NCI-H524 treated with DMSO at 0.1 percent for 48 hours (cell line): ENCODE measurements at regions not wholly inside any gene's neighbourhood (a gene's known extent, or its start where the extent isn't known, plus 50 kb on each side); places are given as distances from the start of the nearest gene placed in this dataset.

Source experiments
- DNase-seq: peaks from one replicate; lab custom pipeline; 2025; lab: John Stamatoyannopoulos, UW

- no peak for DNase-seq
Observed at GRCh38 chr2:57882895-57883515, 163.6 kb upstream of the VRK2 start.

GRCh38 chr2:57884281-57884680 is 162.3 kb upstream of the VRK2 start:
- DNase-seq, result no peak

DNA sequence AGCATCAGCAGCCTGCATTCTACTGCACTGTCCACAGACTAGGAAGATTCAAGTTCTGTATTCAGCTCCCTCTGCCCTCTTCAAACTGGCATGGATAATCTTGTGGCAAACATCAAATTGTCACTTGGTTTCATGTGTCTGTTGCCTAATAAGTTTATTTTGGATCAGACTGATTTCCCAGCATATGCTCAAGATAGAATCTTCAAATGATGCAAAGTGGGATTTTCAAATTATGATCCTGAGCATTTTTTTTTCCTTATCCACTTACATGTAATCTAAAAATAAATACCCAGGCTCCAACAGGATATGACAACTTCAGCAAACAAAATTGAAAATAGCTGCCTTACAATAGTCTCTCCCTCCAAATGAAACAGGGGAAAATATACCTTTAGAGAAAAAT is 160.9 kb upstream of the VRK2 start:
- DNase-seq, result no peak

- no peak for DNase-seq
Observed at GRCh38 chr2:57886161-57886786, 160.3 kb upstream of the VRK2 start.

- DNase-seq, result no peak
Observed at GRCh38 chr2:57888463-57888862, 158.1 kb upstream of the VRK2 start.

GRCh38 chr2:57890464-57890863 is 156.1 kb upstream of the VRK2 start:
- no peak for DNase-seq

DNA sequence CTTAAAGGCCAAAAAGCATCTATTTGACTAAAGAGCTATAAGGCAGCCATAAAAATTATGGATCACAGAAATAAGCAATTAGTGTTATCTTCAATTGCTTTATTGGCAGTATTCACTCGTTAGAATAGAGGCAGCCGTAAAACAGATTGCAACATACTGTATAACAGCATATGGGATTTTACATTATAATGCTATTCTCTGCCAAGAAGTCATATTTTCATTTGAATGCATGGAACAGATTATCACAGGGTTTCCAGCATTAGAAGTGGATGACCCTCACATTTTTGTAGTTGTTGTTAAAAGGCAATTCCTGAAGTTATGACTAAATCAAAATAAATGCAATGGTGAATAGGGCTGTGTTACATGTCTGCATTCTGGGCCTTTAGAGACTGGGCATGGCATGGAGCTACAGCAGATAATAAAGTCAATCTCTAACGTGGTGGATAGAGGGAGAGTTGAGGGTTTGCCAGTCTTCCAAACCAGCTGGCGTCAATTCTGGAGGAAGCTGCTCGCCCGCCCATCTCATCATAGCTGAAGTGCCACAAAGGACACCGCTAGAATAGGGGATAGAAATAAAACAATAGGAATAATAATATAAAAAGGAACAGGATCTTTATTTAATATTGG is 155.4 kb upstream of the VRK2 start:
- DNase-seq, result no peak

DNA sequence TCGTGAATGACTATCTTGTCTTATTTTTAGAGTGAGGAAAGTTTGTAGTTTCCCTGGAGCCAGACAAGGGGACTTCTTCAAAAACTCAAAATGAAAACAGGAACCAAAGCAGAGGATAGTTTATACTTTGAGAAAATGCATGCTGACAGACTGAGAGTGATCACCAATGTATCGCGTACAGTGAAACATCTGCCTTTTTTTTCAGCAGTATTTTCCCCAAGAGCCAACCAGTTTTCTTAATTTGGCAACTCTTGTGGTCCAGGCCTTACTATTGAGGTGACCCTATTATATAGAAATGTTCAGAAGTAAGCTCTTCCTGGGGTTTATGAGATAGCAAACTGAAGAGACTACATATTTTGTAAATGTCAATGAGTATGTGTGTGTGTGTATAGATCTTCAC is 153.7 kb upstream of the VRK2 start:
- DNase-seq, result no peak

DNA sequence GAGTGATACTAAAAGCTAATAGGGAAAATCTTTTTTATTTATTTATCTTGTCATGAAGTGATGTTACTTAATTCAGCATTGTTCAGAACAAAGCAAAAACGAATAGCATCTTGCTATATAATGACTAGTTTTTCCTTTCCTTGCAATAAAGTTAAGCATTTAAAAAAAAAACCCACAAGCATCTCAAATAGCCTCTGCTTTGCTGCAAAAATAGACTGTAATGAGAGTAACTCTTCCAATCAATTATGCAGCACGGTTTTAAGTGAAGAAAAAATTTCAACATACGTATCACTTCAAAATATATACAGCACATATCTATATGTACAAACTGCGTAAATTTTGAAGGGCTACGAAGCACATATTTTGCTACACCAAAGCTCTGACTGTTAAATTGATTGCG is 153.3 kb upstream of the VRK2 start:
- DNase-seq, result no peak

GRCh38 chr2:57893786-57894185 is 152.8 kb upstream of the VRK2 start:
- DNase-seq, result no peak

DNA sequence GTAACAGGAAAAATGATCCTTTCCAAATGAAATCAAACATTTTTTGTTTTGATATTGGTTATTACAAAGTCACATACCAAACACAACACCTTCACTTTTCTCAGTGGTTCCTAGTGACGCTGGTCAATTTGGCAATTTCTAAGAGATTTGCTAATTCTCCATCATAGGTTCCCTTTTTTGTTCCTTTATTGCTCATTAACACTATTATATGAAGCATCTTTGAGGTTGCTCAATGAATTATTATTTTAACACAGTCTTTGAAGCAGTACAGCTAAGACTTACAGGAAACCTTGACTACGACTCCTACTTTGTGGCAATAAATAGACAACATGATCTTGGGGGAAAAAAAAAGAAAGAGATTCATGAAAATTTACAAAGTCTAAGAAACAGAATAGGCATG is 152.2 kb upstream of the VRK2 start:
- DNase-seq, result no peak

GRCh38 chr2:57897920-57898319 is 148.7 kb upstream of the VRK2 start:
- peak; percentile 45 for DNase-seq

GRCh38 chr2:57899898-57900297 is 146.7 kb upstream of the VRK2 start:
- no peak for DNase-seq

DNA sequence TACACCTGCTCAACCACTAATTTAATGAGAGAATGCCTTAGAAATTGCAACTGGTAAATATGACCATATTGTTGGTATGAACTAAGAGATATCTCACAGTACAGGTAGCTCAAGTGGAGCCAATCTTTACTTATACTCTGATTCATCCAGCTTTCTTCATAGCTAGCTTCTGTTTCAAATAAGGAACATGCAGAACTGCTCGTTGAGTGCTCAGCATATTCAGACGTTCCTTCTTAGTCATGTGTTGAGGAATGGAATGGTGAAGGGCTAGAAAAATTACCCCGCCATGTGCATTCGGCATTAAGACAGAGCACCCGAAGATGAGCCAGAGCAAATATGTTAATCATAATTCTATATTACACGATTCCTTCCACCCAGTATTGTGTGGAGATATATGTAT is 144.0 kb upstream of the VRK2 start:
- DNase-seq, result no peak

DNA sequence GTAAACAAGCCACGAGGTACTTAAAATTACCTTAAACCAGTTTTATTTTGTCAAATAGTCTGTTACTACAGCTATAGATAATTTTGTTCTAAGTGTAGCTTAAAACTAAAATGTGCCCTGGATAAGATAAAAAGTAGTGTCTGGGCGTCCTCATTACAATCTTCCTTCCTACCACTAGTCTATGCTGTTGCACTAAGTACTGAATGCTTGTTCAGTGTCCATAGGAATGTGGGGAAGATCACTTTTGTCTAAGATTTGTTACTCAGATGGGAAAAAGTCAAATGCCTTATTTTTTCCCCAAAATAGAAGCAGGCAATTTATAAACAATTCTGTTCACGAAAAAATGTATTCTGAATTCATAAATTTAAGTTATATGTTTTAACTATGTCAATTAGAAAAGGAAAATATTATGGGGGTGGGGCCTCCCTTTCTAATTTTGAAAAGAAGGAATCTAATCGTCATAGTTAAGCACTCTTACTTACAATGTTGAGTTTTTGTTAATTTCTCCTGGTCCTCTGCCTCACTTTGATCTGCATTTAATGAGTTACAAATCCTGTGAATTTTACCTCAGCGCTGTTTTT is 140.4 kb upstream of the VRK2 start:
- DNase-seq, result peak; percentile 14

DNA sequence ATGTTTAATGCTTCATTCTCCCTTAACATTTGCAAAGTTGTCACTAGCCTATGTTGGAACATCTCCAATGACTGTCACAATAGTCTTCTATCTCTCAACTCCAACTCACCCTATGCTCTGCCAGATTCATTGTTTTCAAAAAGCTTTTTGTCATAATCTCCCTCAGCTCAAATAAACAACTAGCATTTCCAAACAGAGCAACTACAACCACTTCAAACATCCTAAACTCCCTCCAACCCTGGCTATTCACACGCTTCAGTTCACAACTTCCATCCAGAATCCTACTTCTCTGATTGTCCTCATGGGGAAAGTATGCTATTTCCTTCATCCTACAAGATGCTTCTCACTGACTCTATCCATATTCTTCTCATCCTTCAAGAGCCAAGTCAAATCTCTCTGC is 139.2 kb upstream of the VRK2 start:
- no peak for DNase-seq

GRCh38 chr2:57908736-57909161 is 137.9 kb upstream of the VRK2 start:
- no peak for DNase-seq

DNA sequence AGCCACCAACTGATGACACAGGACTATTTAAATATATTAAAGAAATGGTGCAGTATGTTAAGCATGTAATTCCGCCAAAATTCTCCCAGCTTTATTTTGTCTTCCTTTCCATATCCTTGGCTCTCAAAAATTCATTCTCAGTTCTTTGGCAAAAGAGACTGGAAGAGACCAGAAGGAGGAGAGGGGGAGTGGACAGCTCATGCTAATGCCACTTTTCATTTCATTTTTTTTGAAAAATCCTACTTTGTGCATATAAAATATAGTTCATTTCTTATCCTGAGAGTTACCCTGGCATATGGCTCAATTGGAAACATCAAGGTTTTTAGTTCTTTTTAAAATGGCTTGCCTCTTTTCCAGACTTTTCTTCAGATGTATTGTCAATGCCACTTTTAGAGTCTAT is 128.5 kb upstream of the VRK2 start:
- no peak for DNase-seq

DNA sequence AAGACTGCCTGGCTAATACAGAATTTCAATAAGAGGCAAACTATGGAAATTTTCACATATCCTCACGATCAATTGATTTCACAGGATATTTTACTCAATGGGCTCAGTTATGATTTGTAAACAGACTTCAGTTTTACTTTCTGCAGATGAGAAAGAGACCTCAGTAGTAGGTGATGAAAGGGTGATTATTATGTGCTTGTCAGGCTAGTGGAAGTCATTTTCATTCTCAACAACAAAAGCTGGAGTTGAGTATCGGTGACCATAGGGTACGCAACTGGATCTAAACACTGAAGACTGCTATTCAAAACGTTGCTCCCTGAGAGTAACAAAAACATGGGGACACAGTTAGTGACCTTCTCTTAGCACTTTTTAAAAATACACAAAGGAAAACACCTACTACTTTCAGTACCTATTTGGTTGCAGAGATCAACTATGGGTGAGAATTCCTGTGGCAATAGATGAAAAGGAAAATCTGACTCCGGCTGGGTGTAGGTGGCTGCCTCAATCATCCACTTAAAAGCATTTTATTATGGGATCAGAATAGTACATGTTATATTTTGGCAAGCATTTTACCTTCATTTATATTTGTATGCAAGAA is 126.2 kb upstream of the VRK2 start:
- no peak for DNase-seq

DNA sequence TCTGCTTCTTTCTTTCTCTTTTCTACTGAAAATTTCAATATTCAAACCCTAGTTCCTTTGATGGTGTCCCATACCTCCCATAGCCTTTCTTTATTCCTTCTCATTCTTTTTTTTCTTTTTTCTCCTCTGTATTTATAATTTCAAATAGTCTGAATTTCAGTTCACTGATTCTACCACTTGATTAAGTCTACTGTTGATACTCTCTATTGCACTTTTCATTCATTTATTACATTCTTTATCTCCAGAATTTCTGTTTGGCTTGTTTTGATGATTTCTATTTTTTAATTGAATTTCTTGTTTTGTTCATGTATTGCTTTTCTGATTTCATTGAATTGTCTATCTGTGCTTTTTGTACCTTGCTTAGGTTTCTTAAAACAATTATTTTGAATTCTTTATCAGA is 111.9 kb upstream of the VRK2 start:
- DNase-seq, result no peak

DNA sequence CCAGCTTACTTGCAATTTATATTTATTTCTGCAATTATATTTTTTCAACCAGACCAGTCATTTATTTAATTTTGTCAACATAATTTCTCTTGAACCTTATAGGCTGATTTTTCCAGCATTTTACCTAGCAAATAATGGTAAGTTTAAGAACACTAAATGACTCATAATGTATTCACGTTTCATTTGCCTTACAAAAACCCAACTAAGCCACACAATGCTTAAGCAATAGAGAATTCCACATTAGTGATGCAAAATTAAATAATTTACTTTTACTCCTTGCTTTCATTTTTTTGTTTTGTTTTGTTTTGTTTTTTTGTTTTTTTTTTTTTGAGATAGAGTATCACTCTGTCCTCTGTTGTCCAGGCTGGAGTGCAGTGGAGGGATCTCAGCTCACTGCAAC is 110.4 kb upstream of the VRK2 start:
- no peak for DNase-seq

DNA sequence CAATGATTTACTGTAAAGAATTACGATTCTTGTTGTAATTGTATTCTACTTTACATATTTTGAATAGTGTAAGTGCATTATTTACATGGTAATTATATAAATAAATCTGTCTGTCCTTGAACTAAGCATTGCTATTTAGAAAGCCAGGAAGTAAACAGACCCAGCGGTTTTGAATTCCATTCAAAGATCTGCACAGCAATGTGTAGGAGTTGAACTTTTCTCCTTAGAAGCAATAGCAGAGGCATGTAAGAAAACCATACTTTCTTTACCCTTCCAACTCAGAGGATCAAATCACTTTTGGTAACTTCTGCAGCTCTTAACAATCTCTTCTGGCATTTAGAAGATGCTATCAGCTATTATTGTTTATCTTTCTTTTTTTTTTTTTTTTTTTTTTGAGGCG is 109.2 kb upstream of the VRK2 start:
- DNase-seq, result no peak

DNA sequence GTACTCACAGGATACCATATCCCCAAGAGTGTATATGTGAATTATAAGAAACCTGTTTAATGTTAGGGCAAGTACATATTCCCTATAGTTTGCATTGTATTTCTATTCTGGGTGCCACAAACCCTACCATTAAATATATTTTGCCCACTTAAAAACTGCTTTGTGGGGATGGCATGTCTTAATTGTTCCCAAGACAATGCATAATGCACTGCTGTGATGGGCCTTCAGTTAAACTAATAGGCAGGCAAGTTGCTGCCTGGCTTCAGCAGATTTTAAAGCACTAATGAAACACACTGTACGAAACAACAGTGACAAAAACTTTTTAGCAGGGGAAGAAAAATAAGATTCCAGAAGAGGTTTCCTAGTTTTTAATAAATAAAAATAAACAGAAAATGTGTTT is 104.8 kb upstream of the VRK2 start:
- no peak for DNase-seq
